ENCODE measurements at regions not wholly inside any gene's neighbourhood (a gene's known extent, or its start where the extent isn't known, plus 50 kb on each side); places are given as distances from the start of the nearest gene placed in this dataset.
A peak's percentile ranks its signal among the peaks of the same experiment; 100 is the strongest.

DNA sequence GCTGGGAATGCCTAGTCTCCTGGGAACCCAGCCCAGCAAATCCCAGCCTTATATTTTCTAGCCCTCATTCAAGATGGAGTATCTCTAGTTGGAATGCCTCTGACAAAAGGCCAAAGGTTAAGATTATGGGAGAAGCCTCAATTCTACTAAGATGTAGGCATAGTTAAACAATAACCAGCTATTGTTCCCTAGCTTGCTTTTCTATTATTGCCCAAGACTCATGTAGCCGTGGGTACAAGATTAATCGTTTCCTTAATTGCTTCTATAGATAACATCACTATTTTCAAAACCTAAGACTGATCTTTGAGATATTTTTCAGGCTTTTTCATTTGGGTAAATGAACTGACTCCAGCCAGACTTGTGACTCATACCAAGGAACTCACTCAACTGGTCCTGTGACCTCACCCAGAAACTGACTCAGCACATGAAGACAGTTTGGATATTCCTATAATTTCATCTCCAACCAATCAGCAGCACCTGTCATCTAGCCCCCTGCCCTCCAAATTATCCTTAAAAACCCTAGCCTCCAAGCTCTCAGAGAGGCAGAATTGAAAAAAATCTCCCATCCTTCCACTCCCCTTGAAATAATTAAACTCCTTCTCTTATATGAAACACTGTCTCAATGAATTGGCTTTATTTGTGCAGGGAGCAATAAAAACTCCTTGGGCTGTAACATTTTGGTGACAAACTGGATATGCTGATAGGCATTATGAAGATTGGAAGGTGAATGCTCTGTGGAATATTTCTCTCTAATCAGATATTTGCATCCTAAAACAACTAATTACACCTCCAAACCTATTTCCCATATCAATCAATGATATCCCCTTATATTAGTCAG, 589.0 kb downstream of the C12orf50 start:
- H3K27me3 ChIP-seq (ENCODE audit: control insufficient read depth in 2 of 2, insufficient read depth in 2 of 2, low read length in 2 of 2), result peaks cover 0 to 3% of the 10 kb centered on the region in 2 experiments
- DNase-seq (ENCODE audit: low read depth, low spot score), result peak; percentile 75
- H3K79me2 ChIP-seq (ENCODE audit: control insufficient read depth, insufficient read depth, low read length), result no peaks in the 10 kb centered on the region
- TF ChIP-seq MYC (IDR thresholded peaks at IDR 0.05; ENCODE audit: low read depth, low read length) (no peak), POLR2A (IDR thresholded peaks at IDR 0.05; ENCODE audit: low read depth, low read length) (no peak), GATA2 (IDR thresholded peaks at IDR 0.05; ENCODE audit: insufficient read depth, insufficient read length, low read depth, low read length) (peak; percentile 98), FOS (IDR thresholded peaks at IDR 0.05; ENCODE audit: borderline replicate concordance, insufficient read depth, low read length) (peak; percentile 98), JUN (IDR thresholded peaks at IDR 0.05; ENCODE audit: borderline replicate concordance, insufficient read depth, insufficient read length, low read depth) (peak; percentile 84), EZH2 (IDR thresholded peaks at IDR 0.05; ENCODE audit: borderline replicate concordance, low read depth, low read length, severe bottlenecking) (no peak), POLR2AphosphoS5 (IDR thresholded peaks at IDR 0.05; ENCODE audit: insufficient read depth, low read depth, low read length) (peak; percentile 50)
- TF ChIP-seq, protein P1, sequence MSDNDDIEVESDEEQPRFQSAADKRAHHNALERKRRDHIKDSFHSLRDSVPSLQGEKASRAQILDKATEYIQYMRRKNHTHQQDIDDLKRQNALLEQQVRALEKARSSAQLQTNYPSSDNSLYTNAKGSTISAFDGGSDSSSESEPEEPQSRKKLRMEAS (IDR thresholded peaks at IDR 0.05; ENCODE audit: insufficient read depth, insufficient read length), result no peak
- TF ChIP-seq, protein P2, sequence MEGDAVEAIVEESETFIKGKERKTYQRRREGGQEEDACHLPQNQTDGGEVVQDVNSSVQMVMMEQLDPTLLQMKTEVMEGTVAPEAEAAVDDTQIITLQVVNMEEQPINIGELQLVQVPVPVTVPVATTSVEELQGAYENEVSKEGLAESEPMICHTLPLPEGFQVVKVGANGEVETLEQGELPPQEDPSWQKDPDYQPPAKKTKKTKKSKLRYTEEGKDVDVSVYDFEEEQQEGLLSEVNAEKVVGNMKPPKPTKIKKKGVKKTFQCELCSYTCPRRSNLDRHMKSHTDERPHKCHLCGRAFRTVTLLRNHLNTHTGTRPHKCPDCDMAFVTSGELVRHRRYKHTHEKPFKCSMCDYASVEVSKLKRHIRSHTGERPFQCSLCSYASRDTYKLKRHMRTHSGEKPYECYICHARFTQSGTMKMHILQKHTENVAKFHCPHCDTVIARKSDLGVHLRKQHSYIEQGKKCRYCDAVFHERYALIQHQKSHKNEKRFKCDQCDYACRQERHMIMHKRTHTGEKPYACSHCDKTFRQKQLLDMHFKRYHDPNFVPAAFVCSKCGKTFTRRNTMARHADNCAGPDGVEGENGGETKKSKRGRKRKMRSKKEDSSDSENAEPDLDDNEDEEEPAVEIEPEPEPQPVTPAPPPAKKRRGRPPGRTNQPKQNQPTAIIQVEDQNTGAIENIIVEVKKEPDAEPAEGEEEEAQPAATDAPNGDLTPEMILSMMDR (IDR thresholded peaks at IDR 0.05; ENCODE audit: extremely low read depth in 1 of 2, insufficient read depth in 1 of 2, low read depth in 1 of 2, low read length in 2 of 2), result no peak
- no peaks in the 10 kb centered on the region for H3K9me1 ChIP-seq (replicated peaks; ENCODE audit: control insufficient read depth, extremely low read depth, insufficient read depth, low read length)
- no peaks in the 10 kb centered on the region for H4K20me1 ChIP-seq (replicated peaks; ENCODE audit: control insufficient read depth, extremely low read depth, insufficient read depth, low read length)
- peaks cover 11% of the 10 kb centered on the region for H3K4me1 ChIP-seq (ENCODE audit: control insufficient read depth, extremely low read depth, insufficient read depth, low read length)
- H3K36me3 ChIP-seq (ENCODE audit: control insufficient read depth in 2 of 2, extremely low read depth in 1 of 2, insufficient read depth in 2 of 2, low read length in 2 of 2), result no peaks in the 10 kb centered on the region
- no peak overlapping the region for H3K4me2 ChIP-seq (ENCODE audit: insufficient read depth, low read length)
- no peak overlapping the region for H3K9ac ChIP-seq (replicated peaks; ENCODE audit: extremely low read depth, insufficient read depth, low read length)
- H2AFZ ChIP-seq (ENCODE audit: low read depth, low read length), result no peak overlapping the region
- H3K4me3 ChIP-seq (replicated peaks in 1 of 3; ENCODE audit: insufficient read depth in 1 of 3, low read depth in 1 of 3, low read length in 3 of 3), result no peak overlapping the region
- ChIA-PET POLR2A (no interaction called here), CTCF (interaction anchor here (0.6 kb wide), 1 partner anchor 122 kb away, joined by 3 read pairs; no protein-coding TSS in a partner anchor)
- intact Hi-C loops (cut with micrococcal nuclease) (loop anchor here (5.0 to 10.0 kb wide), 3 partner anchors 108 to 385 kb away; no protein-coding TSS in a partner anchor), dilution Hi-C loops (cut with MboI; ENCODE audit: extremely low pct_ligation_motif_present, low sequenced_read_pairs) (no loop called here)
- no peaks in the 10 kb centered on the region for H3K9me3 ChIP-seq (replicated peaks; ENCODE audit: control insufficient read depth, insufficient read depth, low read length)
- H3K27ac ChIP-seq (ENCODE audit: insufficient read depth, low read depth, low read length), result no peak overlapping the region
- no TSS peak for BruUV-seq (replicated peaks)
- FAIRE-seq, result peak; percentile 94

All from endothelial cell of umbilical vein (primary cell).